ENCODE measurements at regions not wholly inside any gene's neighbourhood (a gene's known extent, or its start where the extent isn't known, plus 50 kb on each side); places are given as distances from the start of the nearest gene placed in this dataset.

GRCh38 chr18:42231796-42232195, 276.8 kb downstream of the PIK3C3 start:
- no peak for TF ChIP-seq CTCF (IDR thresholded peaks at IDR 0.05)
- TF ChIP-seq POLR2A (IDR thresholded peaks at IDR 0.05), result no peak

All from testis (tissue), 2 donors.